ENCODE measurements at regions not wholly inside any gene's neighbourhood (a gene's known extent, or its start where the extent isn't known, plus 50 kb on each side); places are given as distances from the start of the nearest gene placed in this dataset.

- TF ChIP-seq EZH2 (IDR thresholded peaks at IDR 0.05; ENCODE audit: borderline replicate concordance, insufficient read depth, low read depth, low read length, poor library complexity, severe bottlenecking): no peak
- TF ChIP-seq, protein P1, sequence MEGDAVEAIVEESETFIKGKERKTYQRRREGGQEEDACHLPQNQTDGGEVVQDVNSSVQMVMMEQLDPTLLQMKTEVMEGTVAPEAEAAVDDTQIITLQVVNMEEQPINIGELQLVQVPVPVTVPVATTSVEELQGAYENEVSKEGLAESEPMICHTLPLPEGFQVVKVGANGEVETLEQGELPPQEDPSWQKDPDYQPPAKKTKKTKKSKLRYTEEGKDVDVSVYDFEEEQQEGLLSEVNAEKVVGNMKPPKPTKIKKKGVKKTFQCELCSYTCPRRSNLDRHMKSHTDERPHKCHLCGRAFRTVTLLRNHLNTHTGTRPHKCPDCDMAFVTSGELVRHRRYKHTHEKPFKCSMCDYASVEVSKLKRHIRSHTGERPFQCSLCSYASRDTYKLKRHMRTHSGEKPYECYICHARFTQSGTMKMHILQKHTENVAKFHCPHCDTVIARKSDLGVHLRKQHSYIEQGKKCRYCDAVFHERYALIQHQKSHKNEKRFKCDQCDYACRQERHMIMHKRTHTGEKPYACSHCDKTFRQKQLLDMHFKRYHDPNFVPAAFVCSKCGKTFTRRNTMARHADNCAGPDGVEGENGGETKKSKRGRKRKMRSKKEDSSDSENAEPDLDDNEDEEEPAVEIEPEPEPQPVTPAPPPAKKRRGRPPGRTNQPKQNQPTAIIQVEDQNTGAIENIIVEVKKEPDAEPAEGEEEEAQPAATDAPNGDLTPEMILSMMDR (IDR thresholded peaks at IDR 0.05): no peak
- no peaks in the 10 kb centered on the region for H4K20me1 ChIP-seq (ENCODE audit: control insufficient read depth, insufficient read depth, low read length, poor library complexity, severe bottlenecking)
- peaks cover 0 to 5% (median 0%) of the 10 kb centered on the region in 3 donors for H3K9me3 ChIP-seq (ENCODE audit: control extremely low read depth in 1 of 3, control insufficient read depth in 2 of 3, insufficient read depth in 1 of 3, low read length in 2 of 3)
- H3K4me2 ChIP-seq (replicated peaks; ENCODE audit: low read depth, low read length, poor library complexity, severe bottlenecking): no peak overlapping the region
- Mint-ChIP-seq H3K4me3 (no peak overlapping the region), H3K9me3 (ENCODE audit: insufficient read depth) (no peaks in the 10 kb centered on the region), H3K27me3 (no peaks in the 10 kb centered on the region), H3K4me1 (no peaks in the 10 kb centered on the region), H3K27ac (no peak overlapping the region)
- WGBS (ENCODE audit: insufficient coverage): 100% methylated on average over 1 of the region's 1 CpG
- ChIA-PET POLR2A (no interaction called here), CTCF (no interaction called here)
- ATAC-seq (ENCODE audit: low read depth) (no peak), DNase-seq (no peak)
- intact Hi-C loops (cut with micrococcal nuclease): no loop called here
- no peak overlapping the region for H3K9ac ChIP-seq (ENCODE audit: low read length)
- no peaks in the 10 kb centered on the region for H3K36me3 ChIP-seq (replicated peaks in 1 of 2; ENCODE audit: control extremely low read depth in 1 of 2, control insufficient read depth in 1 of 2, extremely low read depth in 1 of 2, insufficient read depth in 2 of 2, low read length in 1 of 2)
- no peak overlapping the region for H2AFZ ChIP-seq (ENCODE audit: insufficient read depth, low read depth, low read length, poor library complexity, severe bottlenecking)
- no peak overlapping the region for H3K4me3 ChIP-seq (ENCODE audit: control extremely low read depth in 1 of 5, extremely low read depth in 1 of 5, insufficient read depth in 1 of 5, low read depth in 2 of 5, low read length in 4 of 5)
- no peaks in the 10 kb centered on the region for H3K79me2 ChIP-seq (ENCODE audit: control insufficient read depth, insufficient read depth, low read length)
- H3K4me1 ChIP-seq (ENCODE audit: control insufficient read depth in 2 of 2, insufficient read depth in 2 of 2, low read length in 2 of 2): no peaks in the 10 kb centered on the region
- no peak overlapping the region for H3K27ac ChIP-seq (ENCODE audit: low read length in 2 of 2)
- no peaks in the 10 kb centered on the region for H3K27me3 ChIP-seq (replicated peaks in 1 of 4; ENCODE audit: control extremely low read depth in 1 of 4, control insufficient read depth in 3 of 4, insufficient read depth in 4 of 4, low read length in 3 of 4)
Measured at GRCh38 chr20:24056491-24056890, 67.9 kb upstream of the GGTLC1 start.

DNA sequence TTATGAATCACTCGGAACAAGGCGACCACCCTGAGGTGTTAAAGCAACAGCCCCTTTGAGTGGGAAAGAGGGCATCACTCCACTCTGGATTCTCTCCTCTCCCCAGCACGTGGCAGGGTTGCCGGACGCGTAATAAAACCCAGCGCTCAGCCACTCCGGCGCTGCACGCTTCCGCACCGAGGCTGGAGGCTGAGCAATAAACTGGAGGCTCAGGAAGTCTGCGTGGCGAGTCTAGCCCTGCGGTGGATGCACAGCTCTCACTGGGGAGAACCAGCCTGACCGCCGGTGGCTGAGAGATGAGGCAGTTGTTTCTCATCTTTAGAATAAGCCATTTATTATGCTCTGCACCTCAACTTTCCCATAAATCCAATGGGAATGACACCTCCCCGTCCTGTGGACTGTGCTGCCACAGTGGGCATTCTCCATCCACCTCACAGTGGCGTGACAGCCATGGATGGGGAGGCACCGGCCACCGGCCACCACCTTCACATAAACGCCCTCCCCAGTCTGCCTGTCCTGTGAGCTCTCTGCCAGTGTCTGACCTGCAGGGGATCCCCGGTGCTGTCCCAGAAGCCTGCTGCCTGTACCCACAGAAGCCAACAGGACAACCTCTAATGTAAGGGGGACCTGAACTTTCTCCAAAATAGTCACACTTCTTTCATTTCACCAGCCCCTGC, 64.2 kb upstream of the GGTLC1 start:
- Mint-ChIP-seq H3K27ac (no peak overlapping the region), H3K4me3 (no peak overlapping the region), H3K9me3 (ENCODE audit: insufficient read depth) (no peaks in the 10 kb centered on the region), H3K27me3 (no peaks in the 10 kb centered on the region), H3K4me1 (no peaks in the 10 kb centered on the region)
- H3K27ac ChIP-seq (ENCODE audit: low read length in 2 of 2): no peak overlapping the region
- CTCF ChIA-PET: no interaction called here
- DNase-seq (no peak), ATAC-seq (ENCODE audit: low read depth) (no peak)
- no peaks in the 10 kb centered on the region for H3K9me3 ChIP-seq (ENCODE audit: control extremely low read depth in 1 of 3, control insufficient read depth in 2 of 3, insufficient read depth in 1 of 3, low read length in 2 of 3)
- no peak overlapping the region for H3K9ac ChIP-seq (ENCODE audit: low read length)
- POLR2A ChIA-PET: no interaction called here
- H3K27me3 ChIP-seq (replicated peaks in 1 of 4; ENCODE audit: control extremely low read depth in 1 of 4, control insufficient read depth in 3 of 4, insufficient read depth in 4 of 4, low read length in 3 of 4): no peaks in the 10 kb centered on the region
- no peaks in the 10 kb centered on the region for H3K36me3 ChIP-seq (replicated peaks in 1 of 2; ENCODE audit: control extremely low read depth in 1 of 2, control insufficient read depth in 1 of 2, extremely low read depth in 1 of 2, insufficient read depth in 2 of 2, low read length in 1 of 2)
- H3K4me3 ChIP-seq (ENCODE audit: control extremely low read depth in 1 of 5, extremely low read depth in 1 of 5, insufficient read depth in 1 of 5, low read depth in 2 of 5, low read length in 4 of 5): no peak overlapping the region
- WGBS (ENCODE audit: insufficient coverage): 91% methylated on average over 18 of the region's 23 CpGs
- intact Hi-C loops (cut with micrococcal nuclease): no loop called here
- H3K79me2 ChIP-seq (ENCODE audit: control insufficient read depth, insufficient read depth, low read length): no peaks in the 10 kb centered on the region
- no peaks in the 10 kb centered on the region for H4K20me1 ChIP-seq (ENCODE audit: control insufficient read depth, insufficient read depth, low read length, poor library complexity, severe bottlenecking)
- H2AFZ ChIP-seq (ENCODE audit: insufficient read depth, low read depth, low read length, poor library complexity, severe bottlenecking): no peak overlapping the region
- no peak overlapping the region for H3K4me2 ChIP-seq (replicated peaks; ENCODE audit: low read depth, low read length, poor library complexity, severe bottlenecking)
- H3K4me1 ChIP-seq (ENCODE audit: control insufficient read depth in 2 of 2, insufficient read depth in 2 of 2, low read length in 2 of 2): no peaks in the 10 kb centered on the region
- TF ChIP-seq, protein P1 (IDR thresholded peaks at IDR 0.05): no peak
- TF ChIP-seq EZH2 (IDR thresholded peaks at IDR 0.05; ENCODE audit: borderline replicate concordance, insufficient read depth, low read depth, low read length, poor library complexity, severe bottlenecking): no peak
